Activated CD4-positive, alpha-beta T cell treated with anti-CD3 and anti-CD28 coated beads, Interleukin-2, Interleukin-4, amounts not matched to agents 100 ng/mL and 50 ng/mL, durations not matched to agents 16 hours and 8 hours (primary cell): ENCODE measurements at regions not wholly inside any gene's neighbourhood (a gene's known extent, or its start where the extent isn't known, plus 50 kb on each side); places are given as distances from the start of the nearest gene placed in this dataset.

Experiments
- DNase-seq: peaks from one replicate; pipeline ENCODE4 v3.0.0-alpha.2; 2020; ENCODE audit warnings: low spot score

DNA sequence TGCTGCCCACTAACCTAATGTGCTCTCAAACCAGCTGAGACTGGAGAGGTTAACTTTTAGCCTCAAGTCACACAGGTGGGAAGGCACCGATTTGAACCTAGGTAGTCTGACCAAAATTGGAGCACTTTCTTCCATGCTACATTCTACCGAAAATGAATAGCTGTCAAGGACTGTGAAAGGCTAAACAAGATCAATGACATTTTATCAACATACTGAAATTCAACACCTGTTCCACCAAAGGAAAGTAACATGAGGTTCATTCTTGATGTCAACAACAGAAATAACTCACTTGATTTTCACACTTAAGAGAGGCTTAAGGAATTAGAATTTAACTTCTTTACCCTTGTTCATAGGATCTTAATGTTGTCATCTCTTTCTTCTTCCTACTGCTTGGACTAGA, 284.4 kb upstream of the MON1B start:
- DNase-seq, result no peak

DNA sequence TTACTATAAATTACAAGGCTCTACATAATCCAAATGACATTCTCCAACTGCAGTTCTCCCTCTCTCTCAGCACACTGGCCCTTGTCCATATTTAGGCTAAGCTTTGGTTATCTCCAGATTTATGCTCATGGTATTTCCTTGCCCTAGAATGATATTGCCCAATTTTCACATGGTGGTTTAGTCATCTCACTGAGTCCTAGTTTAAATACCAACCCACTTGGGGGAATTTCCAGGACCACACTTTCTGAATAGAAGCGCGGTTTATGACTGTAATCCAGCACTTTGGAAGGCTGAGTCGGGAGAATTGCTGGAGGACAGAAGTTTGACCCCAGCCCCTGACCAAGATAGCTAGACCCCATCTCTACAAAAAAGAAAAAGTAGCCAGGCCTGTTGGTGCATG, 280.1 kb upstream of the MON1B start:
- DNase-seq, result no peak

DNA sequence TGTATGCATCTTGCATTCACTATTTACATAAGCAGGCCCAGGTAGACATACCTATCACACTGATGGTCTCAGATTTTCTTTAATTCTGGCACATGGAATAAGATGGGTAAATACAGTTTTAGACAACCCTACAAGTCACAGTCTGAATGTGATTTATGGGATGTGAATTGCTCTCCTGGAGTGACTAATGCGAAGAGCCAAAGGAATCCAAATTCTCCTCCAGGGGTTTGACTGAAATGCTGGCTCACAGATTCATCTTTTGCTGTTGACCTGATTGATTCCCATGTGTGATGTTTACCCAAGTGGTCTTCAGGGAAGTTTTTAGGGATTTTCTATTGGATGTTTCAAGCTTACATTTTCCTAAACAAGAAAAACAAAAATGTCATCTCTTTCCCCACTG, 277.9 kb upstream of the MON1B start:
- DNase-seq, result no peak

DNA sequence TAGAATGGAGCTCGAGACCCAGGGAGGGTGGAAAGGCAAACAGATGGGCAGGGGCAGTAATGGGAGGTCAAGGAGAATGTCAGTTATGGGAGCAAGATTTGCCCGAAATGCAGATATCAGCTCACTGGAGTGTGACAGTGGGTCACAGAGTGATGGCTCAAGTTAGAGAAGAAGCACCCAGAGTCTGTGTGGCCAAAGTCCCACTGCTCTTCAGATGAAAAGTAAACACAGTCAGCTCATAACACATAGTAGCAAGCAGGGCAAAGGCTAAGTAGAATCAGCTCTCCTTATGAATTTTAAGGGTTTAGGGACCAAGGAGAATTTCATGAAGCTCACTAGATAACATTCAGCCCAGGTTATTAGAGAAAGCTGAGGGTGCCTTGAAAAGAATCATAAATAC, 264.9 kb upstream of the MON1B start:
- DNase-seq, result no peak

DNA sequence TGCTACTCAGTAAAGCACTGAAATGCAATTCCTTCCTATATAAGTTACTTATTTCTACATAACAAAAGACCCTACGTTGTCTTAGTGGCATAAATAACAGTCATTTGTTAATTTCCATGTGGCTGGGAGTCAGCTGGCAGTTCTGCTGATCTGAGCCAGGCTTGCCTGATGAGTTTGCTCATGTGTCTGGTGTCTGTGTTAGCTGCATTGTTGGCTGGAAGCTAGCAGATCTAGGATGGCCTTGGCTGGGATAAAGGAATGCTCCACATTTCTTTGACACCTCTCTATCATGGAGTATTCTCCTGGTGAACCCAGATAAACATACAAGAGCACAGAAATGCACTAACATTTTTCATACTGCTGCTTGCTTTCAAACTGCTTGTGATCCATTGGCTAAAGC, 264.4 kb upstream of the MON1B start:
- no peak for DNase-seq

DNA sequence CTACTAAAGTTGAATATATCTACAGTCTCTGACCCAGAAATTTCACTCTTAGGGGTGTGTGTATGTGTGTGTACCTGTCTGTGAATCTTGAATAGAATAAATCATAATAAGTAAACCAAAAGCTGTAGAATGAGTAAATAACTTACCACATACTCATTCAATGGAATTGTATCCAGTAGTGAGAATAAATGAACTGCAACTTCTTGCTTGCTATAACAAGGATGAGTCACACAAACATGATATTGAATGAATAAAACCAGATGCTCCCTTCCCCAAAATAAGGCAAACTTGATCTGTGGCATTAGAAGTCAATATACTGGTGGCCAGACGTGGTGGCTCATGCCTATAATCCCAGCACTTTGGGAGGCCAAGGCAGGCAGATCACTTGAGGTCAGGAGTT, 259.8 kb upstream of the MON1B start:
- DNase-seq, result no peak

DNA sequence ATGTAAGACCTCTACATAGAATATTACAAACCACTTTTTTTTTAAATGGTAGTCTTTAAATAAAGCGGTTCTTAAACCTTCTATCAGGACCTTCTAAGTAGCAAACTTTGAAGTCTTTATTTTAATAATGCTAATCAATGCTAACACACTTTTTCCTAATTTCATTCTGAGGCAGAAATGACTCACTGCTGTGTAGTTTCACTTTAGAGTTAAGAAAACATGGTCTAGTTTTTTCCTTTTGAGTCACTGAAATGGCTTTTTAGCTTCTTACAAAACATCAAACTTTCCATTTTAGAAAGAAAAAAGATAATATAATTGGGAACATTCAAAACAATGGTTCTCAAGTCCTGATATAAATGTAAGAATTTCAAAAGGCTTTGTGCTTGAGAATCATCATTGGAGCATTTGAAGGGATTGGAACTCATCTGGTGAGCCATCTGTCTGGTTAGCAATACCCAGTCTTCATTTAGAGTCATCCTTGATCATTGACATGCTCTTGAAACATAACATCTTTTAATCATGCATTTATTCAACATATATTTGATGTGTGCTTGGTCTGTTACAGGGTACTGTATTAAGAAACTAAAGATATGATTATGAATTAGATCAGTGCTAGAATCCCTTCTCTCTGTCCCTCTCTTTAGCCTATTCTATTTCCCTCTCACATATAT, 258.3 kb upstream of the MON1B start:
- peak; percentile 48 for DNase-seq

DNA sequence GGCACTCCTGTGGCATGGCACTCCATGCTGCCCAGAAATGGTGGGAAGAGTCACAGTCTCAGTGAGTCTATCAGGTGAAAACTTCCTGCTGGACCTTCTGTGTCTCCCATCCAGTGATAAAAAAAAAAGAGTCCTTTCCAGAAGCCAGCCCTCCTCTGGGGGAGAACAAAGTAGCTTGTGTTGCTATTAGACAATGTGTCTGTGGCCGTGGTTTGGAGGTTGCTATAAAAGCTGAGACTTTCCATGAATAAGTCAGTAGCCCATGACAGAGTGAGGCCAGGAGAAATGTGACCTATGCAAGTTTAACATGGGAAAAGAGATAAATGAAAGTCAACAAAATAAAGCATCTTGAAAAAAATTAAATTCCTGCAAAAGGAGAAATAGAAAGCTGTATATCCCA, 250.7 kb upstream of the MON1B start:
- no peak for DNase-seq

DNA sequence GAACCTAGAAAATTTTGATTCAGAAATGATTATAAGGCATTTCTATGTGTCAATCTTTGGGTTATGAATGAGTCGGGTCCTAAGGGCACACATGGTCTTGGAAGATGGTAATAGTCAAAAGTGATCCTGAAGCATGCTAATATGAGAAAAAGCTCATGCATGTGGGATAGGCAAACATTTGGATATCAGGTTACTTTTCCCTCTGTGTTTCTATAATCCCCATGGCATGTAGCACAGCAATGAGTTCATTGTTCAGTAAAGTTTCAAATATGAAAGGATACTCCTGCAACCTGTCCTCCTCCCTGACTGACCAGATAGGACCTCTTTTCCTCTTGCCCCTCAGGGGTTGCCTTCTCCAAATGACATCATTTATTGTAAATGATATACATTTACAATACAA, 249.9 kb upstream of the MON1B start:
- no peak for DNase-seq

DNA sequence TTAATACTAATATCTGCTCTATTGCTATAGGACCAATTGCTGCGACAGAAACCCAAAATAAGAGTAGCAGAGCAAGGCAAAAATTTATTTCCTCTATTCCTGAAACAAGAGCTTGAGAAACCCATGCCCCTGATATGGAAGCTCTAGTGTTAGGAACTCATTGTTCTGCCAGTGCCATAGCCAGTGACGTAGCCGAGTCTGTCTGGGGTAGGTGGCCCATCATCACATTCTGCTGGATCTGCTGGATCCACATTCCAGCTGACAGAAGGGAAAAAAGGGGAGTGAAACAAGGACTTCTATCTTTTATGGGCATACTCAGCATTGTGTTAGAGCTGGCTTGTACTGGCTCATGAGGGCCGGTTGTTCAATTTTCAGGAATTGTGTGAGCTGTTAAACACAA, 248.9 kb upstream of the MON1B start:
- no peak for DNase-seq

DNA sequence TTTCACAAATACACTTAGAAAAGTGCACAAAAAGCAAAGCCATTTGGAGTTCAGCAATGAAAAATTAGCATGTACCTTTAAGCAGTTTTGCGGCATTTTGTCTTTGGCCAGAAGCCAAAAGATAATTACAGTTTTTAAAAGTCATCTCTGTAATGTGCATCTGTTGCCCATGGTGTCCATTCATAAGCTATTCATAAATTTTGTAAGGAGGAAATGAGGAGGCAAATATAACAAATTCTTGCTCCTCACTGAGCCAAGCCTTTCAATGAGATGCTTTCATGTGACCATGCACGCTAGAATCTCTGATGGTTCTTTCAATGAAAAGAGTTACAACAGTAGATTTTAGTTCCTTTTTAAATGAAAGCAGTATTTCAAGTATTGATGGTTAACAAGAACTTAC, 247.1 kb upstream of the MON1B start:
- DNase-seq, result no peak

DNA sequence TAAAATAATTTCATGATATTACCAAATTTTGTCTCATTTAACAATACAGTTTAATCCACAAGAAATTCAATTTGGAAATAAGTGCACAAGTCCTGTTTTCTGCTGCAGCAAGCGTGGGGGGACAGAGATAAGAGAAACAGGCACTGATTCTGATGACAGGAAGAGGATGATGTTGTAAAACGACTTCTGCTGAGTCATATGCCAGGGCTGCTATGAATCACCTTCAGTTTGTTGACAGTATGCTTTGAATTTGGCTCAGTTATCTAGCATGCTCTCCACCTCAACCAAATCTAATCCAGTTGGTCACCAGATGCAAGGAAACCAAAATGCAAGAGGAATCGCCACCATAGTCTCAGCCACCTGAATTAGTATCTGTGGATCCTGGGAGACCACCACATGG, 244.1 kb upstream of the MON1B start:
- DNase-seq, result peak; percentile 68

DNA sequence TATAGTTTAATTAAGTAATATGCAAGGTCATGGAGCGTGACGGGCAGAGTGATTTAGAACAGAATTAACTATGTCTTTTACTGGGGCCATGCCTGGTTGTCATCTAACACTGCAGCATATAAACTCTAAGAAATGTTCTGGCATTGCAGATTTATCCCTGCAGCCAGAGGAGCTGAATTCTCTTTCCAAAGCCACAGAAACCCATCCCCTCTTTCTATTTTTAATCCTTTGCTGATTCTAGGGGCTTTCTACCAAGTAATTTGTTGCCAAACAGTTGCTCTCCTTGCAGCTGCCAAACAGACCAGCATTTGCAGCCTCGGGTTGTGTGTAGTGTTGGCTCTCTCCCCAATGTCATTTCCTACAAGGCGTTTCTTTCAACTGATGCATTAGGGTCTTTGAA, 243.2 kb upstream of the MON1B start:
- DNase-seq, result no peak

DNA sequence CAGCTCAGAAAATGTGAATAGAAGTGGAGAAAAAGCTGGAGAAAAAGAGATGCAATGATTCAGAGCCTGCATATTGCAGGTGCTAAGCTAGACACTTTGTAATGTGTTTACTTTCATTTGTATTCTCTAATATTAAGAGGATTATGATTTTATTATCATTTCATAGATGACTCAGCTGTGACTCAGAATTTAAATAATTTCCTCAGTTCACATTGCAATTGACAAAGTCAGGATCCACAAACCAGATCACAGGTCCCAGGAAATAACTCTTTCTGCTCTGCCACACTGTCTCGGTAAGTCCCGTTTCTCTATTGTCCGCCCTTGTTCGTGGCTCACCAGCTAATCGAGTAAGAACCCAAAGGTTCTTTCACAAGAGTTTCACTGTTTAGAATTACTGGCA, 235.4 kb upstream of the MON1B start:
- no peak for DNase-seq

DNA sequence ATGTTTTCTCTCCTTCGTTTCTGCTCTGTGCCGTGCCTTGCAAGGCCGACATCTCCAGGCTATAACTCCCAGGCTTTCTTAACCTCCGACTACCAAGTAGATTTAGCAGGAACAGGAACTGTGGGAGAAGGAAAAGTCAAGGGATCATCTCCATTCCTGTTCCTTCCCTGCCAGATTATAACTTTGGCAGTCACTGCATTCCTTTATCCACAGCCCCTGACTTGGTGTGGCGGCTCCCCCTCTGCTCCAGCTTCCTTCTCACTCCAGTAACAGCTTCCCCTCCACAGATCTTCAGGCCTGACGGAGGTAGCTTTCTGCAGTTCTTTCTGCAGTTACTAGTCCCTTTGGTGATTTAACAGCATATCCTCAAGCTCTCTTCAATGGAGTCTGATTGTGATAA, 234.6 kb upstream of the MON1B start:
- DNase-seq, result no peak

DNA sequence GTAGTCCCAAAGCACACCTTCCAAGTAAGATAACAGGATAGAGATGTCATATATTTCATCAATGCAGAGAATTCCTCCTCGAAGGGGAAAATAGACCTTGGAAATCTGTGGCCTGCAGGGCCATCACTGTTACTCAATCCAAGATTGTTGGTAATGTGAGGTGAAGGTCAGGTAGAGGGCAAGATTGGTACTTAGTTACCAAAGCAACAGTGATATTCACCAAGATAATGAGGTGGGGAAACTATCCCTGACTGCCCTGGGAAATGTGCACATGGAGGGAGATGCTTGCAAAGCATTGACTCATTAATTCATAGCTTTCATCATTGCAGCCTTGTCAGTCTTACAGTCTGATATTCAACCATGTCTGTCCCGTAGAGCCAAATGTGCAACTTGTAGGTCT, 234.1 kb upstream of the MON1B start:
- DNase-seq, result no peak

DNA sequence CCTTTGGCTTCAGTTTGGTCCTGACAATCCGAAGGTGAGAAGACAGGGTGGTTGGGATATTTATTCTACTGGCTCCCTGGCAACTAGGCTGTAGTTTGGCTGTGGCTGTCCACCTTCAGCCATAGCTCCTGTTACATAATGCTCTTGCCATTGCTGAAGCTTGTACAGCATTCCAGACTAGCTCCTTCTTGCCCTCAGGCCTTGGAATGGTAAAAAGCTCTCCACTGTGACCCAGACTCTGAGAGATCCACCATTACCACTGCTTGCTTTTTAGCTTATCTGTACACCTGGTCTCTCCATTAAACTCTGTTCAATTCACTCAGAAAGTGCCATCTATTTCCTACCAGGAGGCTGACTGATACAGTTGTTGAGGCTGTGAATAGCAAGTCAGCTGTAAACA, 231.8 kb upstream of the MON1B start:
- DNase-seq, result no peak

DNA sequence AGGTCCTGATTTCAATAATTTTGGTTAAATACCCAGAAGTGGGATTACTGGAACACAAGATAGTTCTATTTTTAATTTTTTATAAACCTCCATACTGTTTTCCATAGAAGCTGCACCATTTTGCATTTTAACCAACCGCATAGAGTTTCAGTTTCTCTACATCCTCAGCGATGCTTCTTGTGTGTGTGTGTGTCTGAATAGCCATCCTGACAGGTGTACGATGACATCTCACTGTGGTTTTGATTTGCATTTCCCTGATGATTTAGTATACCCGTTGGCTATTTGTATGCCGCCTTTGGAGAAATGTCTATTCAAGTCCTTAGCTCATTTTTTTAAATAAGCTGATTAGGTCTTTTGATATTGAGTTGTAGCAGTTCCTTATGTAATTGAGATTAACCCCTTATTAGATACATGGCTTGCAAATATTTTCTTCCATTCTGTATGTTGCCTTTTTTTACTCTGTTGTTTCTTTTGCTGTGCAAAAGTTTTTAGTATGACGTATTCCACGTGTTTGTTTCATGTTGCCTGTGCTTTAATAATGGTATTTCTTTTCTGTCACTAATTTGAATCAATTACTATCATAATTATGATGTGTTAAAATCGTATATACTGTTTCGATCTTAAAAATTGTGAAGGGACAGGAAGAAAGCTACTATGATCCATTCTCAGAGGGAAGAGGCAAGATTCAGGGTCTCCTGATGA, 227.2 kb upstream of the MON1B start:
- DNase-seq, result no peak

DNA sequence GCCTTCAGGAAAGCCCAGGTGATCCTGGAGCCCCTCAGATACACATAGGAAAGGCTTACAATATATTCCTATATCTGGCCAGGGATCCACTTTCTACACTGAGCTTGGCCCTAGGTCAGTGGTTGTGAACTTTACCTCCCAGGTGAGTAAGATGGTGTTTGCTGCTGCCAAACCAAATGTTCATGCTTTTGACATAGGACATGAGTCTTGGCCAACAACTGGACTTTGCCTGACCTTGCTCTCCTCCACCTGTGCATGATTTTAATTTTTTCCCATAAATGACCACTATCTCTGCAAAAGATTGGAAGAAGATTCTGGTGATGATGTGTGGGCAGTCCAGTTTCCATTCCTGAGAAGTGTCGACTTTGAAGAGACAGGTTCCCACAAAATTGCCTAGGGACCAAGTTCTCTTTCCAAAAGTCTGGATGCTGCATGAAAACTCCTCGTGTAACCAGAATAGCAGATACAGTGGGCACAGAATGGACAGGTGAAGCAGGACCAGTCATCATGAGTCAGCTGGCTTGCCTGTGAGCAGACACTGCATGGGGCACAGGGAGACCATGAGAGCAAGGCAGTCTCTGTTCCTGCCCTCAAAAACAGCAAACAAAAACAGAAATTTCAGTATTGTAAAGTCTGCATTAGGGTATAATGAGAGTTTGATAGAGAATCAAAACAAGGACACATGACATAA, 226.4 kb upstream of the MON1B start:
- no peak for DNase-seq

DNA sequence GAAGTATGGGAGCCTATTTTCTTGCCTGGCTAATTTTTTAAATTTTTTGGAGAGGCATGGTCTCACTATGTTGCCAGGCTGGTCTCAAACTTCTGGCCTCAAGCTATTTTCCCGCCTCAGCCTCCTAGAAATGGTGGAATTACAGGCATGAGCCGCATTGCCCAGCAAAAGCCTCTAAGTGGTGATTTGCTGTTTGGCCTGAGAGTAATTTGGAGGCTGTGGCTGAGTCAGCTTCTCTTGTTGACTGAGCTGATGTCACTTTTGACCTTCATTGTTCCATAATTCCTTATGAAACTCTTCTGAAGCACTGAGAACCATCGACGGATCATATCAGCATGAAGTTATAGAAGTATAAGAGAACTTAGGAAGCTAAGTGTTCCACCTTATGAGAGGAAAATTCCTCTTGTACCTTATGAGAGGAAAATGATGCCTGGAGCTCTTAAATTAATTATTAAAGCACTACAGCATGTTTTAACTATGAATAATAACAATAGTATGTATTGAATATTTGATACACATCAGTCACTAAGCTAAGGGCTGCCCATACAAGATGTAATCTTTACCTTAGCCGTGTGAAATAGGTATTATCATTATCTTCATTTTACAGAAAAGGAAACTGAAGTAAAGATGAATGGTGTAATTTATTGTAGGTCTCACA, 220.8 kb upstream of the MON1B start:
- DNase-seq, result no peak

DNA sequence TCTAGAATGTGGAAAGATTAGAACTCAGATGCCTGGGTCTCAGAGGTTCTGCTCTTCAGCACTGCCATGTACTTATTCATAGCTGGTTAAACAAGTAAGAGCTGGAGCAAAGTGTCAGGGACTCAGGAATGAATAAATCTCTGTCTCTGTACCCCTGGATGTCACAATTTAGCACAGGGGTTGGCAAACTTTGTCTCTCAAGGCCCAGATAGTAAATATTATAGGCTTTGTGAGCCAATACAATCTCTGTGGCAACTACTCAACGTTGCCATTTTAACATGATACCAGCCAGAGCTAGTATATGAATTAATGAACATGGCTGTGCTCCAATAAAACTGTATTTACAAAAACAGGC, 220.3 kb upstream of the MON1B start:
- DNase-seq, result no peak

DNA sequence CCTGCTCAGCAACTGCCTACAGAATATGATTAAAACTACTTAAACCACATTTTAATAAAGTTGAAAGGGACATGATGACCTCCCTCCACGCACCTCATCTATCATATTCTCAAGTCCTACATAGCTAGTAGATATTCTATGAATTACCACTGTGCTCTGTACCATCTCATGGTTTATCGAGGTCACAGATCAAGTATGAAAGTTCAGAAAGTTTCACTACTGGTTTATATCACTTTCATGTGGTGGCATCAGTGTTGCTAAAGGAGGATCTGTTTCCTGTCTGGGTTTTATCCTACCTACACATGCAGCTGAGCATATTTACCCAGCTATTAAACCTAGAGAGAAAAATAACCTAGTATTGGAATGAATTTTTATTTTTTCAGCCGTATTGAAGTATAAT, 214.9 kb upstream of the MON1B start:
- peak; percentile 52 for DNase-seq

DNA sequence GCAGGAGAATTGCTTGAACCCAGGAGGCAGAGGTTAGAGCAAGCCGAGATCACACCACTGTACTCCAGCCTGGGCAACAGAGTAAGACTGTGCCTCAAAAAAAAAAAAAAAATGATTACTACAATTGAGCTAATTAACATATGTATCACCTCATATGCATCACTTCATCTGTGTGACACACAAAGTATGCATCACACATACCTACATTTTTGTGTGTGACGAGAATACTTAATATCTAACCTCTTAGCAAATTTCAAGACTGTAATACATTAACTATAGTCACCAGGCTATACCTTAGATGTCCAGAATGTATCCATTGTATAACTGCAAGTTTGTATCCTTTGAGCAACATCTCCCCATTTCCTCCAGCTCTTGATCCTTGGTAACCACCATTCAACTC, 214.2 kb upstream of the MON1B start:
- DNase-seq, result no peak
